ENCODE measurements at regions not wholly inside any gene's neighbourhood (a gene's known extent, or its start where the extent isn't known, plus 50 kb on each side); places are given as distances from the start of the nearest gene placed in this dataset.
"Not testable (repeated sequence)": the region's sequence is repeated elsewhere in the genome, so short reads cannot be mapped to it uniquely, and the experiment has no call there.

- DNase-seq: no peak
- Mint-ChIP-seq H3K36me3 (ENCODE audit: low read depth) (no peaks in the 10 kb centered on the region), H3K4me1 (ENCODE audit: low read depth) (peaks cover 9% of the 10 kb centered on the region), H3K4me3 (no peak overlapping the region), H3K27me3 (peaks cover 21% of the 10 kb centered on the region), H3K27ac (no peak overlapping the region), H3K9me3 (no peaks in the 10 kb centered on the region)
Observed at GRCh38 chrX:40249582-40249981, 151.8 kb upstream of the BCOR start.

DNA sequence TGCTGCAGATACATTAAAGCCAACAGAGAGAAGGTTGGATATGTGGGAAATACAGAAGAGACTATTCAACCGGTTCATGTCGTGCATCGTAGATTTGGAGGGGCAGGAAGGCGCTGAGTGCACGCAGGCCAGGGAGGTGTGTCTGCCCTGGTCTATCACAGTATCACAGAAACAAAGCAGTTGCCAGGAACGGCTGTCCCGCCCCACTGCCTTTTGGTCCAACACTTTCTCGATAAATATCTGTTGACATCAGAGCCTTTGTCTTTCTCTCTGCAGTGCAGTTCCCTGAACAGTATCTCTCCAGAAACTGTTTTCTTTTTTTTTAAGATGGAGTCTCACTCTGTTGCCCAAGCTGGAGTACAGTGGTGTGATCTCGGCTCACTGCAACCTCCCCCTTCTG lies 151.1 kb upstream of the BCOR start:
- H3K4me3 Mint-ChIP-seq: no peak overlapping the region
- H3K27ac Mint-ChIP-seq: no peak overlapping the region
- H3K27me3 Mint-ChIP-seq: peaks cover 21% of the 10 kb centered on the region
- no peaks in the 10 kb centered on the region for H3K9me3 Mint-ChIP-seq
- peaks cover 9% of the 10 kb centered on the region for H3K4me1 Mint-ChIP-seq (ENCODE audit: low read depth)
- no peaks in the 10 kb centered on the region for H3K36me3 Mint-ChIP-seq (ENCODE audit: low read depth)
- no peak for DNase-seq

DNA sequence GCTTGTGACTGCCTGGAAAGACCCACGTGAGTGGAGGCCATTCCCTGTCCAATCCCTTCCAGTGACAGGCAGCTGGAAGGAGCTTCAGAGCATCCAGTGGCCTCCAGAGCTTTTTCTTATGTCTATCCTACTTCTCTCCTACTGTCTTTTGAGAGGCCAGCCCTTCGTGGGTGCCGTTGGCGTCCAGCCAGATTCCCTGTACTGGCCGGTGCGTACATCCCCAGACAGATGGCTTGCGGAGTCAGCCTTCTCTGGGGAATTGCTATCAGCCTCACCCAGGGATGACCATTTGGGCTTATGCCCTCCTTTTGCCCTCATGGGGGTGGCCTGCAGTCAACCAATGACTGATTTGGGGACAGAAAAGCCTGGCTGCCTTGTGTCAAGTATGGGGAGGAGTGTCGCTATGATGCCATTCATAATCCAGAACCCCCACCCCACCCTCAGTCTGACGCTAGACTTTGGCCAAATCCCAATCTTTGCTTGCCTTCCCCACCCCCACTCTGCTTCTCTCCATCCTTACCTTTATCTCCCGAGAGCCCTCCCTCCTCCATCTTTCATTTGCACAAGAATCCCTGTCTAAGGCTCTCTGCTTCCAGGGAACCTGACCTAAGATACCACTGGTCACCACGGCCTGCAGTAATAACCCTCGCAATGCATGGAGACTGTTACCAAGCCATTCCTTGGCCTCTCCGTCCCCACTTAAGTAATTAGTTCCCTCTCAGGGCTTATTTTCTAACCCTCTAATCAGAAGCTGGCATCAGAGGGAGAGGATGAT lies 150.3 kb upstream of the BCOR start:
- Mint-ChIP-seq H3K36me3 (ENCODE audit: low read depth) (no peaks in the 10 kb centered on the region), H3K9me3 (no peaks in the 10 kb centered on the region), H3K4me1 (ENCODE audit: low read depth) (peaks cover 9% of the 10 kb centered on the region), H3K27ac (no peak overlapping the region), H3K27me3 (peaks cover 22% of the 10 kb centered on the region), H3K4me3 (no peak overlapping the region)
- DNase-seq: no peak

GRCh38 chrX:40247382-40247781 lies 149.6 kb upstream of the BCOR start:
- peaks cover 9% of the 10 kb centered on the region for H3K4me1 Mint-ChIP-seq (ENCODE audit: low read depth)
- H3K36me3 Mint-ChIP-seq (ENCODE audit: low read depth): no peaks in the 10 kb centered on the region
- H3K4me3 Mint-ChIP-seq: no peak overlapping the region
- H3K27me3 Mint-ChIP-seq: peaks cover 21% of the 10 kb centered on the region
- no peak for DNase-seq
- no peak overlapping the region for H3K27ac Mint-ChIP-seq
- H3K9me3 Mint-ChIP-seq: no peaks in the 10 kb centered on the region

GRCh38 chrX:40245488-40246071 lies 147.8 kb upstream of the BCOR start:
- peaks cover 9% of the 10 kb centered on the region for H3K4me1 Mint-ChIP-seq (ENCODE audit: low read depth)
- DNase-seq: no peak

GRCh38 chrX:40244980-40245379 lies 147.2 kb upstream of the BCOR start:
- Mint-ChIP-seq H3K4me3 (no peak overlapping the region), H3K27ac (no peak overlapping the region), H3K36me3 (ENCODE audit: low read depth) (no peaks in the 10 kb centered on the region), H3K9me3 (no peaks in the 10 kb centered on the region), H3K4me1 (ENCODE audit: low read depth) (peaks cover 9% of the 10 kb centered on the region), H3K27me3 (peaks cover 22% of the 10 kb centered on the region)
- DNase-seq: no peak

More at GRCh38 chrX:40245488-40246071, 147.8 kb upstream of the BCOR start:
- Mint-ChIP-seq H3K9me3 (no peaks in the 10 kb centered on the region), H3K4me3 (no peak overlapping the region), H3K36me3 (ENCODE audit: low read depth) (no peaks in the 10 kb centered on the region), H3K27me3 (peaks cover 20% of the 10 kb centered on the region), H3K27ac (no peak overlapping the region)

DNA sequence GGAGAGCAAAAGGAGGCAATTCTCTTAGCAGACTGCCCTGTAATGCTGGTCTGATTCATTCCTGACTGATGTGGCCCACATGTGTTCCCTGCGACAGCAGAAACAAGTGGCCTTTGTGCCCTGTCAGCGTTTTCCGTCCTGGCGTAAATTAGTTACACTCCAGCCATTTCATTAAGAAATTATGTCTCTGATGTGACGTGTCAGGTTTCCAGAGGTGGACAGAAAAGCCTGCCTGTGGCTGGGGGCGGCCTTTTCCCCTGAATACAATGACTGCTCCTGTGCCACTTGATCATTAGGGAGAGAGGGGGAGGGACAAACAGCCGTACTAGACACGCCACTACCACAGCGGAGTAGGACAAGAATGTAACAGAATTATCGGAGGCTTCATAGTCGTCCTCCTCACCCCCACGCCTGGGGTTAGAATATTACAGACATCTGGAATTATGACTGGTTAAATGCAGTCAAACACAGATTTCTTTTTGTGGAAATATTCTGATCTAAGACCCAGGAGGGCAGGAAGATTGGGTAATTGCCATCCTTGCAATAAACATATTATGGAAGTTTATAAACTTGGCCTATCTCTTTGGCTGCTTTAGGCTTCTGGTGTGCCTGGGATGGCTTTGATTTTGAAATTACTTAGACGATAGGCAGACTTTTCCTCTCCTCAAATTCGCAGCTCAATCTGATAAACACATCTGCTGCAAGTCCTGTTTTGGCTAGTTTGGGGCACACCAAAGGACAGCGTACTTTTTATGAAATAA lies 146.2 kb upstream of the BCOR start:
- Mint-ChIP-seq H3K9me3 (no peaks in the 10 kb centered on the region), H3K27ac (no peak overlapping the region), H3K36me3 (ENCODE audit: low read depth) (no peaks in the 10 kb centered on the region), H3K4me3 (no peak overlapping the region), H3K4me1 (ENCODE audit: low read depth) (peaks cover 9% of the 10 kb centered on the region), H3K27me3 (peaks cover 29% of the 10 kb centered on the region)
- no peak for DNase-seq

DNA sequence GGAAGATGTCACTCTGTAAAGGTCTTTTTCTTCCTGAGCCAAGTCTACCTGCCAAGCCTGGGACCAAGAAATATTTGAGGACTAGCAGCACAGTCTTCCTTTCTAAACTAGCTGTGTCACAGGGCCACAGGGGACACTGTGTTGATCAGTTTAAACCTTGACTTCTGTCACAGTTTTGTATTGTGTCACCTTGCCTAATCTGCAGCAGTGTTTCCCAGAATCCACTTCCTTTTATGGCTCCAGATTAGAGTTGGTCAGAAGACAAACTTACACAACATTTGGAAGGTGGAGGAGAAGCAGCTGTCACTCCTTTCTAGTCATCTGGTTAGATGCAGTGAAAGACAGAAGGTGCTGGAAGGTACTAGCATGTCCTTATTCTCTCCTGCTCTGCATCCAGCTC lies 143.1 kb upstream of the BCOR start:
- no peak overlapping the region for H3K27ac Mint-ChIP-seq
- no peak overlapping the region for H3K4me3 Mint-ChIP-seq
- H3K4me1 Mint-ChIP-seq (ENCODE audit: low read depth): peaks cover 9% of the 10 kb centered on the region
- DNase-seq: no peak
- peaks cover 29% of the 10 kb centered on the region for H3K27me3 Mint-ChIP-seq
- no peaks in the 10 kb centered on the region for H3K9me3 Mint-ChIP-seq
- H3K36me3 Mint-ChIP-seq (ENCODE audit: low read depth): no peaks in the 10 kb centered on the region

DNA sequence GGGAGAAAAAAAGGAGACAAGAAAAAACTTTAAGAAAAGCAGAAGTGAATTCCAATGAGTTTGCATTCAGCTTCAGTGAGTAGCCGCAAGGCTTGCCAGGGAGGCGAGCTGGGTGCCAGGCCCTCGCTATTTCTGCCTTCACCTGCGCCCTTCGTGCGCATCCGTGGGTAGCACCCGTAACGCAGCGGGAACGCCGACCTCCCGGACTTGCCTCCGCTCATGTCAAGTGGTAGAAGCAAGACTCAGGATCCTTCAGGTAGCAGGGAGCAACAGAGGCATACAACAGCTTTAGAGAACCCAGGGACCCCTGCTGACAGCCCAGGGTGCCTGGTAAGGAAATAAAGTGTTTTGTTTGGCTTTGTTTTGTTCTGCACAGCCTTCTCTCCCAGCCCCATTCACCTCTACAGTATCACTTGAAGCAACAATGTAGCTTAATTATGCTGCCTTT lies 140.0 kb upstream of the BCOR start:
- Mint-ChIP-seq H3K4me3 (no peak overlapping the region), H3K4me1 (ENCODE audit: low read depth) (no peaks in the 10 kb centered on the region), H3K27ac (no peak overlapping the region), H3K36me3 (ENCODE audit: low read depth) (no peaks in the 10 kb centered on the region), H3K9me3 (no peaks in the 10 kb centered on the region), H3K27me3 (peaks cover 15% of the 10 kb centered on the region)
- DNase-seq: no peak

GRCh38 chrX:40230646-40231045 lies 132.9 kb upstream of the BCOR start:
- H3K4me3 Mint-ChIP-seq: no peak overlapping the region
- DNase-seq: no peak

GRCh38 chrX:40227125-40227524 lies 129.4 kb upstream of the BCOR start:
- H3K36me3 Mint-ChIP-seq (ENCODE audit: low read depth): no peaks in the 10 kb centered on the region
- H3K4me3 Mint-ChIP-seq: no peak overlapping the region
- DNase-seq: no peak
- H3K27me3 Mint-ChIP-seq: peaks cover 6% of the 10 kb centered on the region
- no peaks in the 10 kb centered on the region for H3K4me1 Mint-ChIP-seq (ENCODE audit: low read depth)
- H3K27ac Mint-ChIP-seq: no peak overlapping the region
- no peaks in the 10 kb centered on the region for H3K9me3 Mint-ChIP-seq

More at GRCh38 chrX:40230646-40231045, 132.9 kb upstream of the BCOR start:
- H3K27ac Mint-ChIP-seq: no peak overlapping the region
- no peaks in the 10 kb centered on the region for H3K4me1 Mint-ChIP-seq (ENCODE audit: low read depth)
- no peaks in the 10 kb centered on the region for H3K36me3 Mint-ChIP-seq (ENCODE audit: low read depth)
- no peaks in the 10 kb centered on the region for H3K9me3 Mint-ChIP-seq
- peaks cover 6% of the 10 kb centered on the region for H3K27me3 Mint-ChIP-seq

GRCh38 chrX:40224658-40225057 lies 126.9 kb upstream of the BCOR start:
- Mint-ChIP-seq H3K9me3 (no peaks in the 10 kb centered on the region), H3K27me3 (peaks cover 6% of the 10 kb centered on the region), H3K4me3 (no peak overlapping the region), H3K27ac (no peak overlapping the region), H3K4me1 (ENCODE audit: low read depth) (no peaks in the 10 kb centered on the region), H3K36me3 (ENCODE audit: low read depth) (no peaks in the 10 kb centered on the region)
- DNase-seq: no peak

DNA sequence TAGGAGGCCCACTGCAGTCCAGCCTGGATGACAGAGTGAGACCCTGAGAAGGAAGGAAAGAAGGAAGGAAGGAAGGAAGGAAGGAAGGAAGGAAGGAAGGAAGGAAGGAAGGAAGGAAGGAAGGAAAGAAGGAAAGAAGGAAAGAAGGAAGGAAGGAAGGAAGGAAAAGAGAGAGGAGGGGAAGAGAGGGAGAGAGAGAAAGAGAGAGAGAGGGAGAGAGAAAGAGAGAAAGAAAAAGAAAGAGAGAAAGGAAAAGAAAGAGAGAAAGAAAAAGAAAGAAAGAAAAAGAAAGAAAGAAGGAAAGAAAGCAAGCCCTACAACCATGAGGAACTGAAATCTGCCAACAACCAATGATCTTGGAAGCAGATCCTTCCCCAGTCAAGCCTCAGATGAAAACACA lies 124.9 kb upstream of the BCOR start:
- H3K9me3 Mint-ChIP-seq; H3K36me3 Mint-ChIP-seq (ENCODE audit: low read depth); H3K27me3 Mint-ChIP-seq; H3K4me1 Mint-ChIP-seq (ENCODE audit: low read depth); H3K27ac Mint-ChIP-seq; H3K4me3 Mint-ChIP-seq; DNase-seq: not testable (repeated sequence)

DNA sequence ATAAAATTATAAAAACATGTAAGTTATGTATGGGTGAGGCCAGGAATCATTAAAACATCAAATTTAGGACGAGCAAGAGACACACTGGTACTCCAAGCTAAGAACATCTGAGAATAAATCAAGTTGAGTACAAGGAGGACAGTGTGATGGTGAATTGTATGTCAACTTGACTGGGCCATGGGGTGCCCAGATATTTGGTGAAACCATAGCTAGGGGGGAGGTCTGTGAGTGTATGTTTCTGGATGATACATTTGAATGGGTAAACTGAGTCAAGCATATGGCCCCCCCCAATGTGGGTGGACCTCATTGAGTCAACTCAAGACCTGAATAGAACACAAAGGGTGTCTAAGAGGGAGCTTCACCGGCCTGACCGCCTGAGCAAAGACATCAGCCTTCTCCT lies 115.3 kb upstream of the BCOR start:
- no peaks in the 10 kb centered on the region for H3K36me3 Mint-ChIP-seq (ENCODE audit: low read depth)
- H3K27ac Mint-ChIP-seq: no peak overlapping the region
- H3K4me1 Mint-ChIP-seq (ENCODE audit: low read depth): peaks cover 3% of the 10 kb centered on the region
- H3K4me3 Mint-ChIP-seq: no peak overlapping the region
- no peak for DNase-seq
- peaks cover 6% of the 10 kb centered on the region for H3K27me3 Mint-ChIP-seq
- H3K9me3 Mint-ChIP-seq: no peaks in the 10 kb centered on the region
